ENCODE measurements at regions not wholly inside any gene's neighbourhood (a gene's known extent, or its start where the extent isn't known, plus 50 kb on each side); places are given as distances from the start of the nearest gene placed in this dataset.

GRCh38 chr17:34527908-34528470, 51.4 kb upstream of the TMEM132E start:
- no peak for DNase-seq (ENCODE audit: low read depth)
- no peak overlapping the region for H3K4me3 ChIP-seq (ENCODE audit: low read depth, low read length)

DNA sequence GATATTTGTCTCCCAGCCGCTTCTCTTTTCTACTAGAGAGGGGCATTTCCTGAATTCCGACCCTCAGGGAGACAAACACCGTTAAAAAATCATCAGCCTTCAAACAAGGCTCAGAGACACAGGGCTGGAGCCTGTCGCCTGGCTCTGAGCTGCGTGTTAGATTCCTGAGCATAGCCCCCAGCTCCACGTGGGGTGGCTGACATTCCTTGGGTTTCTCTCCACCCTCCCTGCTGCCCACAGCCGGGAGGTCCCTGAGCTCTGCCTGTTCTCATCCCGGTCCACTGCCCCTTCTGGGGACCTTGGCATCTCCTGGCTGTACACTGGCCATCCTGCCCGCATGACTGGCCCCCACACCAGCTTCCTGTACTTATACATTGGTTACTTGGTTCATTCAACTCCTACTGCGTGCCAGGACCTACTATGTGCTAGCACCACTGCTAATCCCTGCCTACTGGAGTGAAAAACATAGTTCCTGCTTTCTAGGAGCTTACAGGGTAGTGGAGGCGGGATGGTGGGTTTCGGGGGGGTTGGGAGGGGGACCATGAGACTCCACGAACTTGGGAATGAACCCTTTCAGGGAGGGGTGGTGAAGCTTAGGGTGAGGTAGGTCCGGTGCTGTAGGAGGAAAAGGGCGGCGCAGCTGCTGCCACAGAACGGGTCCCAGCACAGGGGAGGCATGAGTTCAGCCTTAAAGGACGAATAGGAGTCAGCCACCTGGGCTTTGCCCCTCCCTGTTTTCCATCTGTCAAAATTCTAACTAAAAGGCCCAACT, 52.1 kb upstream of the TMEM132E start:
- H3K4me3 ChIP-seq (ENCODE audit: low read depth, low read length), result no peak overlapping the region
- no peak for DNase-seq (ENCODE audit: low read depth)

GRCh38 chr17:34525651-34526050, 53.7 kb upstream of the TMEM132E start:
- no peak overlapping the region for H3K4me3 ChIP-seq (ENCODE audit: low read depth, low read length)
- DNase-seq (ENCODE audit: low read depth), result no peak

GRCh38 chr17:34521955-34522354, 57.4 kb upstream of the TMEM132E start:
- no peak overlapping the region for H3K4me3 ChIP-seq (ENCODE audit: low read depth, low read length)
- DNase-seq (ENCODE audit: low read depth), result no peak

- H3K4me3 ChIP-seq (ENCODE audit: low read depth, low read length), result no peak overlapping the region
- no peak for DNase-seq (ENCODE audit: low read depth)
These were observed 60.1 kb upstream of the TMEM132E start for GRCh38 chr17:34519282-34519681.

- DNase-seq (ENCODE audit: low read depth), result no peak
- H3K4me3 ChIP-seq (ENCODE audit: low read depth, low read length), result no peak overlapping the region
These were observed 62.0 kb upstream of the TMEM132E start for GRCh38 chr17:34517406-34517805.

GRCh38 chr17:34511931-34512330, 67.5 kb upstream of the TMEM132E start:
- DNase-seq (ENCODE audit: low read depth), result no peak
- no peak overlapping the region for H3K4me3 ChIP-seq (ENCODE audit: low read depth, low read length)

DNA sequence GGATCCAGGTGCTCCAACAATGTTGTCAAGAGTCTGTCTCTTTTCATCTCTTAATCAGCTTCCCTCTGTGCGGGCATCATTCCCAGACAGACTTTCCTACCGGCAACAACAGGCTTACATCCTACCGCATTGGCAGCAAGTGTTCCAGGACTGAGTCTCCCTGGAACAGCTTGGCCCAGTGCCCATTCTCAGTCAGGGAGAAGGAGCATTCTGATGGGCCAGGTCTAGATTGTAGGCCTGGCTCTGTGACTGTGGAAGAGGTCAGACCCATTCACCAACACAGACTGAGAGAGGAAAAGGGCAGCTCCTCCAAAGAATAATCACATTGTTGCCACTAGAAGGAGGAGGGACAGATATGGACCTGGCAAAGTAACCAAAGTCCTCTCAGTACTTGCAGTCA, 68.1 kb upstream of the TMEM132E start:
- no peak overlapping the region for H3K4me3 ChIP-seq (ENCODE audit: low read depth, low read length)
- DNase-seq (ENCODE audit: low read depth), result no peak

GRCh38 chr17:34504814-34505484, 74.4 kb upstream of the TMEM132E start:
- no peak for DNase-seq (ENCODE audit: low read depth)
- no peak overlapping the region for H3K4me3 ChIP-seq (ENCODE audit: low read depth, low read length)

DNA sequence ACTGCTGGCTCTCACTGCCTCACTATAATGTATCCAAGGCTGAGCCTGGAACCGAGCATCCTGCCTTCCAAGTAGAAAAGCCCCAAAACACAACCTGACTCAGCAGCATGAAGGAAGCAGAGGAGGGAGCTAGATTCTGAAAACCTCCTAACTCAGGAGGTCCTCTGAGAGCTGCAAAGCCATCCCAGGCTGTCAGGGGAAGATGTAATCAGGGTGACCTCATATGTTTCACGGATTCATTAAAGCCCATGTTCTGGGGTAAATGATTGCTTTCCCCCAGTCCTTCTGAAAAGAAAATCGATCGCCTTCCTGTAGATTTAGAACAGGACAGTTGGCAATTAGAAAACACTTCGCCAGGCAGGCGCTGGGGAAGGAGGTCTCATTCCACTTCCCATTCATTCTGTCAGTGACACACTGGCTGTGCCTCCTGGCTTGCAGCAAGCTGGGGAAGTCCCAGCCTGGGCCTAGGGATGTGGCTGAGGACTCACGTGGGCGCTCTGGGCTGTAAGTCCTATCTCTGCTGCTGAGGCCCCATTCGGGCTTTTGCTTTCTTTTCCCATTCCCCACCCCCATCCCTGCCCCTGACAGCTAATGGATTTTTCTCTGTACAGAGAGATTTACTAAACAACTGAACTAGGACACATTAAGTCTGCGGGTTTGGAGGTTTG, 75.7 kb upstream of the TMEM132E start:
- no peak overlapping the region for H3K4me3 ChIP-seq (ENCODE audit: low read depth, low read length)
- DNase-seq (ENCODE audit: low read depth), result no peak

DNA sequence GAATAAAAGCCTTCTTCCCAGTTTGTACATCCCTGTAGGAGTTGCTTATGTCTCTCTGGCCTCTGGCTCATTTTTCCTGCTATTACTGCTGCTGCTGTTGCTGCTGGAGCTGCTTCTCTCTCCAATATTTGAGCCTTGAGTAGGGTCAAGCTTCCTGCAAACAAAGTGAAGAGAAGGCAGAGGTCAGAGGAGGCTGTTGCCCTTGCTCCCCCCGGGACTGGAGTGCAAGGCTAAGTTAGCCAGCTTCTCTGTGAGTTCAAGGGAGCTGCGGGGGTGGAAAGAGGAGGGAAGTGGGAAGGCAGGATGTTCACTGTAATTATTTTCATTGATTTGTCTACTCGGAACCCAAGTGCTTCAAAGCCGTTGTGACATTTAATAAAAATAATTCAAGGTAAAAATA, 77.0 kb upstream of the TMEM132E start:
- no peak overlapping the region for H3K4me3 ChIP-seq (ENCODE audit: low read depth, low read length)
- no peak for DNase-seq (ENCODE audit: low read depth)

GRCh38 chr17:34499576-34499975, 79.8 kb upstream of the TMEM132E start:
- H3K4me3 ChIP-seq (ENCODE audit: low read depth, low read length), result no peak overlapping the region
- peak; percentile 1 for DNase-seq (ENCODE audit: low read depth)

GRCh38 chr17:34493917-34494316, 85.5 kb upstream of the TMEM132E start:
- no peak for DNase-seq (ENCODE audit: low read depth)
- H3K4me3 ChIP-seq (ENCODE audit: low read depth, low read length), result no peak overlapping the region

DNA sequence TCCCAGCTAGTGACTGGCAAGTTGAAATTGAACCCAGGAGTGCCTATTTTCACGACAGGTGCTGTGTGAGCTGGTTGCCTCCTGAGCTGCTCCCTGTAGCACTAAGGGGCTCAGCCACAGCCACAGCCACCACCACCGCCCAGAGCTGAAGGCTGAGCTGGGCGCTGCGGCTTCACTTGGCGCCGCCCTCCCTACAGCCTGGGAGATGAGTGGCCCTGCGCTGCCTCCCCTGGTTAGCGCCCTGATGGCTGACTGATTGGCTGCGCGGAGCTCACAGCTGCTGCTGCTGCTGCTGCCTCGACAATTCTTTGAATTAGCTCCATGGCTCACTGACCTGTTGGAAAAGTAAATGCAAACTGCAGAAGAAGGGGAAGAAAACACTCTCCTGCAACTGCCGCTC, 91.8 kb upstream of the TMEM132E start:
- no peak overlapping the region for H3K4me3 ChIP-seq (ENCODE audit: low read depth, low read length)
- no peak for DNase-seq (ENCODE audit: low read depth)

GRCh38 chr17:34486761-34487160, 92.6 kb upstream of the TMEM132E start:
- no peak for DNase-seq (ENCODE audit: low read depth)
- no peak overlapping the region for H3K4me3 ChIP-seq (ENCODE audit: low read depth, low read length)

DNA sequence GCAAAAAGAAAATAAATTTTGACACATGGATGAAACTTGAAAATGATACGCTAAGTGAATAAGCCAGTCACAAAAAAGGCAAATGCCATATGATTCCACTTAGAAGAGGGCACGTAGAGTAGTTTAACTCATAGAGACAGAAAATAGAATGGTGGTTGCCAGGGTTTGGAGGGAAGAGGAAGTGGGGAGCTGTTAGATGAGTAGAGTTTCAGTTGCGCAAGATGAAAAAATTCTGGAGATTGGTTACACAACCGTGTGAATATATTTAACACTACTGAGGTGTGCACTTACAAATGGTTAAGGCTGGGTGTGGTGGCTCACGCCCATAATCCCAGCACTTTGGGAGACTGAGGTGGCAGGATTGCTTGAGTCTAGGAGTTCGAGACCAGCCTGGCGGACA, 93.4 kb upstream of the TMEM132E start:
- no peak for DNase-seq (ENCODE audit: low read depth)
- no peak overlapping the region for H3K4me3 ChIP-seq (ENCODE audit: low read depth, low read length)

GRCh38 chr17:34484193-34484733, 95.1 kb upstream of the TMEM132E start:
- DNase-seq (ENCODE audit: low read depth), result no peak
- H3K4me3 ChIP-seq (ENCODE audit: low read depth, low read length), result no peak overlapping the region

- H3K4me3 ChIP-seq (ENCODE audit: low read depth, low read length), result no peak overlapping the region
- no peak for DNase-seq (ENCODE audit: low read depth)
These were observed 96.7 kb upstream of the TMEM132E start for GRCh38 chr17:34482730-34483129.

DNA sequence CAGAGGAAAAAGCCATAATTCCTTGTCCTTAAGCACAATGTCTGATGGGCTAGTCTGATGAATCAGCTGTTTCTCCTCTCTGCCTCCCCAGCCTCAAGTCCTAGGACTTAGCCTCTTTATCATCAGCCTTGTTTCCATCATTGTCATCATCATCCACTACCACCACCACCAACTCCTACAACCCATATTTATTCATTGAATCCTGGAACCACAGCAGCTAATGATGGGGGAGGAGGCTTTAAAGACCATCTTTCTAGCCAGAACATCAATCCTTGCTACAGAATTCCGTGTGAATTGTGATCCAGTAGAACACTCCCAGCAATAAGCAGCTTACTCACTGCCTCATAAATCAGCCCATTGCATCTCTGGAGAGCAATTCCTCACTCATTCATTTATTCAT, 97.6 kb upstream of the TMEM132E start:
- DNase-seq (ENCODE audit: low read depth), result no peak
- no peak overlapping the region for H3K4me3 ChIP-seq (ENCODE audit: low read depth, low read length)

- no peak for DNase-seq (ENCODE audit: low read depth)
- no peak overlapping the region for H3K4me3 ChIP-seq (ENCODE audit: low read depth, low read length)
These were observed 100.0 kb upstream of the TMEM132E start for GRCh38 chr17:34479371-34479770.

All from skeletal muscle cell (primary cell).